ENCODE measurements at regions not wholly inside any gene's neighbourhood (a gene's known extent, or its start where the extent isn't known, plus 50 kb on each side); places are given as distances from the start of the nearest gene placed in this dataset.

DNA sequence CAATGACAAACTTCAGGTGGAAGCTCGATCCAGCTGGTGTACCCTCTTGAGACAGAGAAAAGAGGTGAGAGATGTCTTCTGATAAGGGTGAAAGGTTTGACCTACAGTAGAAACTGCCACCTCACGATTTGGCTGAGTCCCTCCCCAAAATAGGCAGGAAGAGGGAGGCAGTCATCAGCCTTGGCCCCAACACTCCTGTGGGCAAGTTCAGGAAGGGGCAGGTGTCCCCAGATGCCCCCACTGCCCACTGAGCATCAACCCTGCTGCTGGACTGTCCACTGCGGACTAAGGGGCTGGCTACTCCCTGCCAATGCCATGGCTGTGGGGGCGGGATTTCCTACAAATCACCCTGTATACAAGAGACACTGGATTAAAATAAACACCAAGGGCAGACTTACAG, 441.4 kb downstream of the BUD13 start:
- Histone ChIP-seq H3K4me2 (ENCODE audit: low read length) (no peak overlapping the region), H3K79me2 (ENCODE audit: insufficient read depth, low read length) (no peaks in the 10 kb centered on the region), H3F3A (ENCODE audit: insufficient read depth, low read length) (no peaks in the 10 kb centered on the region), H3K9me3 (ENCODE audit: low read length) (no peaks in the 10 kb centered on the region), H3K27ac (ENCODE audit: low read depth, low read length, poor library complexity, severe bottlenecking) (no peak overlapping the region), H2AFZ (ENCODE audit: low read length) (no peak overlapping the region), H3K27me3 (ENCODE audit: insufficient read depth, low read length) (no peaks in the 10 kb centered on the region), H3K9ac (ENCODE audit: low read length) (no peak overlapping the region), H3K9me2 (ENCODE audit: low read depth, low read length) (no peaks in the 10 kb centered on the region), H3K4me3 (ENCODE audit: low read depth, low read length, poor library complexity, severe bottlenecking) (no peak overlapping the region), H3K4me1 (ENCODE audit: insufficient read depth, low read length, severe bottlenecking) (no peaks in the 10 kb centered on the region), H3K36me3 (ENCODE audit: insufficient read depth, low read length) (no peaks in the 10 kb centered on the region), H4K20me1 (ENCODE audit: insufficient read depth, low read length) (no peaks in the 10 kb centered on the region)
- TF ChIP-seq EZH2 (IDR thresholded peaks at IDR 0.05; ENCODE audit: borderline replicate concordance, low read length) (no peak), CTCF (IDR thresholded peaks at IDR 0.05; ENCODE audit: low read length) (no peak)

DNA sequence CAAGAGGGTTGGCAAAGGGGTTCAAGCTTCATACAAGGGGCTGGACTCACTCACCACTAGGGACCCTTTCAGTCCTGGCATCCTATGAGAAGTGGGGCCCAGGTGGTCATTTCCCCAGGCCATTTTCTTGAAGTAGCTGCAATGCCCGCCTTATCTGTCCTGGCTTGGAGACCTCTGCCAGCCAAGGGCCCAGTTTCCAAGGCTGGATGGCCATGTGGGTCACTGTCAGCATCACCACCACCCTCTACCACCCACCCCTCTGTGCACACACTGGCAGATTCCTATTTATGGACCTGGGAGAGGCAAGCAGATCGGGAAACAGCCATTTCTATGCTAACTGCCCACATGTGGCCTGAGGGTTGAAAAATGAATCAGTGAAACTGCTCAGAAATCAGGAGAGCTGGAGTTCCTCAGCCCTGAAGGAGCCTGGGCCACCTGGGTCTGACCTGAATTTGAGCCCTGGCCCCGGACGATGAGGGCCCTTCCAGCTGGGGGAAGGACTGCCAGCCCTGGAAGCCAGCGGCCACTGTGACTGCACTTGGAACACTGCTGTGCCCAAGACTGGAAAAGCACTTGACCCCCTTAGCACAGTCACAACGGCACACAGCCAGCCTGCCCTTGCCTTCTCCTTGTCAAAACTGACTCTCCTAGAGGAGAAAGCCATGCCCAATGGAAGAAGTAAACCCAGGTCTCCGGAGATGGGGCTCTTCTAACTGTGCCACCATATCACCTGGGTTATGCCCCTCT, 442.2 kb downstream of the BUD13 start:
- Histone ChIP-seq H3K4me1 (ENCODE audit: insufficient read depth, low read length, severe bottlenecking) (no peaks in the 10 kb centered on the region), H3K27ac (ENCODE audit: low read depth, low read length, poor library complexity, severe bottlenecking) (no peak overlapping the region), H3K4me2 (ENCODE audit: low read length) (no peak overlapping the region), H3K9me3 (ENCODE audit: low read length) (no peaks in the 10 kb centered on the region), H3K9ac (ENCODE audit: low read length) (no peak overlapping the region), H3K9me2 (ENCODE audit: low read depth, low read length) (no peaks in the 10 kb centered on the region), H3F3A (ENCODE audit: insufficient read depth, low read length) (no peaks in the 10 kb centered on the region), H2AFZ (ENCODE audit: low read length) (no peak overlapping the region), H3K36me3 (ENCODE audit: insufficient read depth, low read length) (no peaks in the 10 kb centered on the region), H3K27me3 (ENCODE audit: insufficient read depth, low read length) (no peaks in the 10 kb centered on the region), H3K79me2 (ENCODE audit: insufficient read depth, low read length) (no peaks in the 10 kb centered on the region), H4K20me1 (ENCODE audit: insufficient read depth, low read length) (no peaks in the 10 kb centered on the region), H3K4me3 (ENCODE audit: low read depth, low read length, poor library complexity, severe bottlenecking) (no peak overlapping the region)
- TF ChIP-seq EZH2 (IDR thresholded peaks at IDR 0.05; ENCODE audit: borderline replicate concordance, low read length) (no peak), CTCF (IDR thresholded peaks at IDR 0.05; ENCODE audit: low read length) (no peak)

- Histone ChIP-seq H3K4me1 (ENCODE audit: insufficient read depth, low read length, severe bottlenecking) (no peaks in the 10 kb centered on the region), H3K9me2 (ENCODE audit: low read depth, low read length) (no peaks in the 10 kb centered on the region), H2AFZ (ENCODE audit: low read length) (no peak overlapping the region), H4K20me1 (ENCODE audit: insufficient read depth, low read length) (no peaks in the 10 kb centered on the region), H3K36me3 (ENCODE audit: insufficient read depth, low read length) (no peaks in the 10 kb centered on the region), H3K79me2 (ENCODE audit: insufficient read depth, low read length) (no peaks in the 10 kb centered on the region), H3K4me3 (ENCODE audit: low read depth, low read length, poor library complexity, severe bottlenecking) (no peak overlapping the region), H3K9me3 (ENCODE audit: low read length) (no peaks in the 10 kb centered on the region), H3K9ac (ENCODE audit: low read length) (no peak overlapping the region), H3F3A (ENCODE audit: insufficient read depth, low read length) (no peaks in the 10 kb centered on the region), H3K4me2 (ENCODE audit: low read length) (no peak overlapping the region), H3K27ac (ENCODE audit: low read depth, low read length, poor library complexity, severe bottlenecking) (no peak overlapping the region), H3K27me3 (ENCODE audit: insufficient read depth, low read length) (no peaks in the 10 kb centered on the region)
- TF ChIP-seq CTCF (IDR thresholded peaks at IDR 0.05; ENCODE audit: low read length), result no peak
- TF ChIP-seq EZH2 (IDR thresholded peaks at IDR 0.05; ENCODE audit: borderline replicate concordance, low read length), result no peak
These were observed 443.3 kb downstream of the BUD13 start for GRCh38 chr11:116329354-116330090.

Data from OCI-LY1 (cell line).